ENCODE measurements at regions not wholly inside any gene's neighbourhood (a gene's known extent, or its start where the extent isn't known, plus 50 kb on each side); places are given as distances from the start of the nearest gene placed in this dataset.

GRCh38 chr20:57957411-57958049 is 247.7 kb upstream of the PMEPA1 start:
- H3K56ac ChIP-seq (ENCODE audit: insufficient read length, low read depth, low read length) = no peak overlapping the region
- Mint-ChIP-seq H3K4me3 (no peak overlapping the region), H3K9me3 (peaks cover 3 to 10% of the 10 kb centered on the region in 2 experiments; a peak in 4 of 5 replicates), H3K36me3 (ENCODE audit: insufficient read depth in 1 of 3, low read depth in 3 of 3) (peaks cover 2 to 9% (median 3%) of the 10 kb centered on the region in 3 experiments; a peak in 2 of 7 replicates), H3K27ac (no peak overlapping the region), H3K27me3 (ENCODE audit: low read depth) (peaks cover 6% of the 10 kb centered on the region; the same call in 1 of the 2 replicates), H3K4me1 (peaks cover 7 to 9% of the 10 kb centered on the region in 2 experiments; a peak in 3 of 4 replicates)
- no peak overlapping the region for H2BK15ac ChIP-seq (ENCODE audit: low read depth, low read length)
- H3T11ph ChIP-seq (ENCODE audit: low read length) = no peak overlapping the region
- no peak overlapping the region for H2BK120ac ChIP-seq (ENCODE audit: low read depth, low read length, poor library complexity, severe bottlenecking)
- DNase-seq = no peak
- H3K23ac ChIP-seq (ENCODE audit: insufficient read length, low read depth, low read length) = no peak overlapping the region
- H3K27ac ChIP-seq (ENCODE audit: insufficient read length, low read depth, low read length) = no peak overlapping the region
- H3K4me2 ChIP-seq (ENCODE audit: insufficient read depth, insufficient read length, low read length) = no peak overlapping the region
- H3K23me2 ChIP-seq (ENCODE audit: insufficient read length, low read depth, low read length, poor library complexity, severe bottlenecking) = no peaks in the 10 kb centered on the region
- H2AFZ ChIP-seq (ENCODE audit: low read length) = no peak overlapping the region
- H3K18ac ChIP-seq (ENCODE audit: insufficient read length, low read depth, low read length) = no peak overlapping the region
- H3K27me3 ChIP-seq (ENCODE audit: insufficient read depth, low read length) = no peaks in the 10 kb centered on the region
- no peak overlapping the region for H2AK5ac ChIP-seq (ENCODE audit: insufficient read length, low read length)
- no peak overlapping the region for H2BK5ac ChIP-seq (ENCODE audit: insufficient read length, low read length)
- WGBS (ENCODE audit: extremely low coverage, insufficient read length, low lambda C conversion rate) = no CpG with 5 or more reads among the region's 10 CpGs
- no peaks in the 10 kb centered on the region for H3K9me3 ChIP-seq (ENCODE audit: control insufficient read depth, low read depth, low read length)
- H3K14ac ChIP-seq (ENCODE audit: insufficient read depth, low read length) = no peak overlapping the region
- H3K79me1 ChIP-seq (ENCODE audit: insufficient read depth, low read depth, low read length, poor library complexity, severe bottlenecking) = no peaks in the 10 kb centered on the region
- no peak overlapping the region for H3K9ac ChIP-seq (ENCODE audit: extremely low read depth, insufficient read length, low read length)
- no peak overlapping the region for H4K8ac ChIP-seq (replicated peaks; ENCODE audit: insufficient read length, low read depth, low read length)
- H3K79me2 ChIP-seq (ENCODE audit: insufficient read depth, low read length) = no peaks in the 10 kb centered on the region
- H2BK20ac ChIP-seq (ENCODE audit: low read depth, low read length, poor library complexity, severe bottlenecking) = no peak overlapping the region
- no peak overlapping the region for H4K91ac ChIP-seq (ENCODE audit: insufficient read length, low read depth, low read length)
- H3K4me1 ChIP-seq (ENCODE audit: insufficient read depth, low read length) = no peaks in the 10 kb centered on the region
- H4K20me1 ChIP-seq (ENCODE audit: control insufficient read depth, insufficient read depth, insufficient read length) = no peaks in the 10 kb centered on the region
- no peak overlapping the region for H3K4ac ChIP-seq (ENCODE audit: low read depth, low read length)
- no peak overlapping the region for H2BK12ac ChIP-seq (ENCODE audit: insufficient read length, low read depth, low read length)
- no peak for TF ChIP-seq CTCF (conservative IDR thresholded peaks at IDR 0.05)
- no peak overlapping the region for H4K5ac ChIP-seq (ENCODE audit: insufficient read length, low read depth, low read length)
